GM12891 (cell line): ENCODE measurements at regions not wholly inside any gene's neighbourhood (a gene's known extent, or its start where the extent isn't known, plus 50 kb on each side); places are given as distances from the start of the nearest gene placed in this dataset.
"Not testable (repeated sequence)": the region's sequence is repeated elsewhere in the genome, so short reads cannot be mapped to it uniquely, and the experiment has no call there.

Source experiments
- PAX5 ChIP-seq: IDR thresholded peaks from 2 replicates; pipeline ENCODE4 v1.6.1; 2011; ENCODE audit warnings: low read length, moderate library complexity, mild to moderate bottlenecking; ENCODE audit not compliant: insufficient read depth, severe bottlenecking
- POLR2A ChIP-seq: IDR thresholded peaks from 2 replicates; pipeline ENCODE4 v1.6.1; 2011; ENCODE audit warnings: low read depth, low read length, control low read depth
- POLR2AphosphoS5 ChIP-seq: IDR thresholded peaks from 2 replicates; pipeline ENCODE4 v1.6.1; 2011; ENCODE audit warnings: low read depth, low read length, control low read depth
- POU2F2 ChIP-seq: IDR thresholded peaks from 2 replicates; pipeline ENCODE4 v1.6.1; 2011; ENCODE audit warnings: low read depth, mild to moderate bottlenecking, control low read depth, low read length, moderate library complexity
- SPI1 ChIP-seq: IDR thresholded peaks from 2 replicates; pipeline ENCODE4 v1.6.1; 2011; ENCODE audit warnings: low read depth, low read length, control low read depth
- TAF1 ChIP-seq: IDR thresholded peaks from 2 replicates; pipeline ENCODE4 v1.6.1; 2011; ENCODE audit warnings: low read depth, low read length, control low read depth

DNA sequence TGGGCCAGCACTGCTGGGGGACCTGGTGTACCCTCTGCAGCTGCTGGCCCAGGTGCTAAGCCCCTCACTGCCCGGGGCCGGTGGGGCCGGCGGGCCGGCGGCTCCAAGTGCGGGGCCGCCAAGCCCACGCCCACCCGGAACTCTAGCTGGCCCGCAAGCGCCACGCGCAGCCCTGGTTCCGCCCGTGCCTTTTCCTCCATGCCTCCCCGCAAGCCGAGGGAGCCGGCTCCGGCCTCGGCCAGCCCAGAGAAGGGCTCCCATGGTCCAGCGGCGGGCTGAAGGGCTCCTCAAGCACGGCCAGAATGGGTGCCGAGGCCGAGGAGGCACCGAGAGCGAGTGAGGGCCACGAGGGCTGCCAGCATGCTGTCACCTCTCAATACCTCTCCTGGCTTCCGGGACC is 194.9 kb downstream of the STK31 start:
- TF ChIP-seq POLR2AphosphoS5, POU2F2, TAF1, POLR2A, SPI1, PAX5: not testable (repeated sequence)
